ENCODE measurements at regions not wholly inside any gene's neighbourhood (a gene's known extent, or its start where the extent isn't known, plus 50 kb on each side); places are given as distances from the start of the nearest gene placed in this dataset.

- DNase-seq, result no peak
- Histone ChIP-seq H3K4me3 (ENCODE audit: low read depth, low read length) (no peak overlapping the region), H3K27ac (no peak overlapping the region), H3K9me3 (ENCODE audit: severe bottlenecking) (no peaks in the 10 kb centered on the region), H3K36me3 (peaks cover 21% of the 10 kb centered on the region), H3K27me3 (ENCODE audit: insufficient read depth, low read depth, severe bottlenecking) (no peaks in the 10 kb centered on the region)
- TF ChIP-seq CTCF (IDR thresholded peaks at IDR 0.05; ENCODE audit: low read depth, low read length), result no peak
Observed at GRCh38 chr15:89406940-89407607, 72.5 kb upstream of the POLG start.

DNA sequence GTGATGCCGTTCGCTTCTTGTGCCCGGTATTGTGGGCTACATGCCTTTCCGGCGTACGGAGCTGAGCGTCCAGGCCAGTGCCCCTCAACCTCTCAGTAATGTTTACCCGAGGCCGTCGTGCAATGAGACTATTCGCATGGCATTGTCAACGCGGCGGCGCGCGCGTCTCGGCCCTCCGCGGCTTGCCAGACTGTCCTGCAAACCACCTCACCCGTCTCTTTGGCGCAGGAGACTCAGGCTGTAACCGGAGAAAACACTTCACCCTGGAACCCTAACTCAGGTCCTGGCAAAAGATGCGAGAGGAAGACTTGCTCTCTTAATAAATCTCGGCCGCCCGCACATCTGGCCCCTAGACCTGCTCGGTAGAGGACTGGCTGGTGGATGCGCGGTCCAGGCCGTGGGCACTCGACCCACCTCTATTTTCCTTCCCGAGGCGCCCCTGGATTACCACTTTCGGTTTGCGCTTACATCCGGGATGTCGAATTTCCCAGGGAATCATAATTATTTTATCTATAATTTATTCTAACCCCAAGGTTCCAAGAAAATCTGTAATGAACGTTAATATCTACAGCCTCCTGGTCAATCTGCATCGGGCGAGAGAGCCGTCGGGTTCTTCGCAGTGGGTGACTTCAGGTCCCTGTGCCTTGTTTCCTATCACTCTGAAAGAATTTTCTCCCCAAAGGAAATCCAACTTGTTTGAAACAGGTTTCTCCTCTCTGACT, 71.8 kb upstream of the POLG start:
- Histone ChIP-seq H3K9me3 (ENCODE audit: severe bottlenecking) (no peaks in the 10 kb centered on the region), H3K4me3 (ENCODE audit: low read depth, low read length) (no peak overlapping the region), H3K27ac (no peak overlapping the region), H3K36me3 (peaks cover 21% of the 10 kb centered on the region), H3K27me3 (ENCODE audit: insufficient read depth, low read depth, severe bottlenecking) (no peaks in the 10 kb centered on the region)
- no peak for TF ChIP-seq CTCF (IDR thresholded peaks at IDR 0.05; ENCODE audit: low read depth, low read length)
- DNase-seq, result no peak

DNA sequence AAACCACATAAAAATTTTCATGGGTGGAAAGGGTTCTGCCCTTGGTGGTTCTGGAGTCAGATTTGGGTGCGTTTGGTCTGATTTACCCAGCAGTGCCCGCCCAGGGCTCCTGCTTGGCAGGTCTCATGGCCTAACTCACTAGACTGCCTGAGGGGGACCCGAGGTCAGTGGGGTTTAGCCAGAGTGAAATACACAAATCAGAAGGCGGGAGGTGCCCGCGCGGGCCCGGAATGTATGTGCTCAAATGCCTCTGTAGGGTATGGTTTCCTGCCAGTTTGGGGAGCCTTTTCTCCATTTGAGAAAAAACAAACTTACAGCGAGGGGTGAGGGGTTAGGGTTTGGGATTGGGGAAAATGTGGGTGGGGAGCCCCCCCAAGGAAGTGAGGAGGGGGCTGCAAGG, 70.9 kb upstream of the POLG start:
- no peaks in the 10 kb centered on the region for H3K9me3 ChIP-seq (ENCODE audit: severe bottlenecking)
- TF ChIP-seq CTCF (IDR thresholded peaks at IDR 0.05; ENCODE audit: low read depth, low read length), result no peak
- no peaks in the 10 kb centered on the region for H3K27me3 ChIP-seq (ENCODE audit: insufficient read depth, low read depth, severe bottlenecking)
- H3K4me3 ChIP-seq (ENCODE audit: low read depth, low read length), result no peak overlapping the region
- no peak overlapping the region for H3K27ac ChIP-seq
- no peak for DNase-seq
- H3K36me3 ChIP-seq, result peaks cover 21% of the 10 kb centered on the region

- Histone ChIP-seq H3K27me3 (ENCODE audit: insufficient read depth, low read depth, severe bottlenecking) (no peaks in the 10 kb centered on the region), H3K27ac (no peak overlapping the region), H3K9me3 (ENCODE audit: severe bottlenecking) (no peaks in the 10 kb centered on the region), H3K4me3 (ENCODE audit: low read depth, low read length) (no peak overlapping the region), H3K36me3 (peaks cover 21% of the 10 kb centered on the region)
- TF ChIP-seq CTCF (IDR thresholded peaks at IDR 0.05; ENCODE audit: low read depth, low read length), result no peak
- DNase-seq, result no peak
Observed at GRCh38 chr15:89404023-89404422, 69.4 kb upstream of the POLG start.

- DNase-seq, result no peak
- H3K36me3 ChIP-seq, result peaks cover 27% of the 10 kb centered on the region
- H3K27ac ChIP-seq, result no peak overlapping the region
- H3K4me3 ChIP-seq (ENCODE audit: low read depth, low read length), result no peak overlapping the region
- no peaks in the 10 kb centered on the region for H3K27me3 ChIP-seq (ENCODE audit: insufficient read depth, low read depth, severe bottlenecking)
- TF ChIP-seq CTCF (IDR thresholded peaks at IDR 0.05; ENCODE audit: low read depth, low read length), result no peak
- H3K9me3 ChIP-seq (ENCODE audit: severe bottlenecking), result no peaks in the 10 kb centered on the region
Observed at GRCh38 chr15:89402518-89402805, 67.8 kb upstream of the POLG start.
